IMR-90 (cell line): ENCODE measurements at regions not wholly inside any gene's neighbourhood (a gene's known extent, or its start where the extent isn't known, plus 50 kb on each side); places are given as distances from the start of the nearest gene placed in this dataset.

ENCODE experiments used
- BHLHE40 ChIP-seq: fragments of 150-350 bp; IDR thresholded peaks from 2 replicates; pipeline ENCODE4 v1.6.1; 2016; ENCODE audit warnings: mild to moderate bottlenecking, low read depth, low read length
- CEBPB ChIP-seq: IDR thresholded peaks from 2 replicates; pipeline ENCODE4 v1.6.1; 2012; ENCODE audit warnings: low read depth, low read length, improper control_type of control experiment
- CTCF ChIP-seq: conservative IDR thresholded peaks from 2 replicates; pipeline ENCODE4 v1.5.1; 2012; ENCODE audit warnings: mild to moderate bottlenecking, low read depth, low read length, improper control_type of control experiment
- ELK1 ChIP-seq: fragments of 150-350 bp; IDR thresholded peaks from 2 replicates; pipeline ENCODE4 v1.6.1; 2016; ENCODE audit warnings: low read depth, mild to moderate bottlenecking, low read length, moderate library complexity, borderline replicate concordance
- MAFK ChIP-seq: IDR thresholded peaks from 2 replicates; pipeline ENCODE4 v1.6.1; 2012; ENCODE audit warnings: low read depth, low read length, improper control_type of control experiment
- MAZ ChIP-seq: IDR thresholded peaks from 2 replicates; pipeline ENCODE4 v1.6.1; 2012; ENCODE audit warnings: low read depth, mild to moderate bottlenecking, low read length, improper control_type of control experiment, moderate library complexity, borderline replicate concordance
- POLR2A ChIP-seq: IDR thresholded peaks from 2 replicates; pipeline ENCODE4 v1.6.1; 2012; ENCODE audit warnings: mild to moderate bottlenecking, low read depth, low read length
- RAD21 ChIP-seq: IDR thresholded peaks from 2 replicates; pipeline ENCODE4 v1.6.1; 2012; ENCODE audit warnings: low read length, improper control_type of control experiment
- RFX5 ChIP-seq: IDR thresholded peaks from 2 replicates; pipeline ENCODE4 v1.8.0; 2012; ENCODE audit warnings: low read depth, mild to moderate bottlenecking, low read length, moderate library complexity
- SMC3 ChIP-seq: fragments of 150-350 bp; IDR thresholded peaks from 2 replicates; pipeline ENCODE4 v1.6.1; 2016; ENCODE audit warnings: low read depth, mild to moderate bottlenecking, antibody characterized with exemption, low read length, moderate library complexity
- USF2 ChIP-seq: fragments of 150-350 bp; IDR thresholded peaks from 2 replicates; pipeline ENCODE4 v1.6.1; 2017; ENCODE audit warnings: mild to moderate bottlenecking, antibody characterized with exemption, low read length, low read depth

GRCh38 chr9:117486426-117486825 lies 71.6 kb upstream of the ASTN2 start:
- TF ChIP-seq CTCF (no peak), POLR2A (no peak), ELK1 (no peak), RAD21 (no peak), RFX5 (no peak), CEBPB (no peak), BHLHE40 (no peak), SMC3 (no peak), MAZ (no peak), MAFK (no peak), USF2 (no peak)
